ENCODE measurements at regions not wholly inside any gene's neighbourhood (a gene's known extent, or its start where the extent isn't known, plus 50 kb on each side); places are given as distances from the start of the nearest gene placed in this dataset.

- Histone ChIP-seq H3K9ac (ENCODE audit: insufficient read length, low read depth) (no peak overlapping the region), H3K36me3 (ENCODE audit: insufficient read depth, insufficient read length, low read length) (no peaks in the 10 kb centered on the region), H3K27me3 (ENCODE audit: insufficient read depth, insufficient read length) (no peaks in the 10 kb centered on the region), H3K4me1 (ENCODE audit: insufficient read depth, insufficient read length) (no peaks in the 10 kb centered on the region), H3K4me3 (ENCODE audit: insufficient read length, low read depth) (no peak overlapping the region), H3K9me3 (ENCODE audit: insufficient read depth, low read length) (no peaks in the 10 kb centered on the region)
- TF ChIP-seq ZNF274 (IDR thresholded peaks at IDR 0.05; ENCODE audit: low read depth, low read length) (no peak), YY1 (IDR thresholded peaks at IDR 0.05; ENCODE audit: insufficient read depth, insufficient read length) (no peak), SUZ12 (IDR thresholded peaks at IDR 0.05; ENCODE audit: extremely low read depth, insufficient read depth, insufficient read length) (no peak)
- DNase-seq (ENCODE audit: low read depth, low spot score), result no peak
Measured at GRCh38 chr3:124078953-124079911, 87.3 kb upstream of the ROPN1 start.

- no peaks in the 10 kb centered on the region for H3K27me3 ChIP-seq (ENCODE audit: insufficient read depth, insufficient read length)
- no peaks in the 10 kb centered on the region for H3K36me3 ChIP-seq (ENCODE audit: insufficient read depth, insufficient read length, low read length)
- H3K9ac ChIP-seq (ENCODE audit: insufficient read length, low read depth), result no peak overlapping the region
- no peaks in the 10 kb centered on the region for H3K9me3 ChIP-seq (ENCODE audit: insufficient read depth, low read length)
- DNase-seq (ENCODE audit: low read depth, low spot score), result no peak
- H3K4me3 ChIP-seq (ENCODE audit: insufficient read length, low read depth), result no peak overlapping the region
- TF ChIP-seq ZNF274 (IDR thresholded peaks at IDR 0.05; ENCODE audit: low read depth, low read length) (no peak), SUZ12 (IDR thresholded peaks at IDR 0.05; ENCODE audit: extremely low read depth, insufficient read depth, insufficient read length) (no peak), YY1 (IDR thresholded peaks at IDR 0.05; ENCODE audit: insufficient read depth, insufficient read length) (no peak)
- no peaks in the 10 kb centered on the region for H3K4me1 ChIP-seq (ENCODE audit: insufficient read depth, insufficient read length)
Measured at GRCh38 chr3:124079912-124080276, 88.0 kb upstream of the ROPN1 start.

- no peaks in the 10 kb centered on the region for H3K36me3 ChIP-seq (ENCODE audit: insufficient read depth, insufficient read length, low read length)
- TF ChIP-seq ZNF274 (IDR thresholded peaks at IDR 0.05; ENCODE audit: low read depth, low read length) (no peak), SUZ12 (IDR thresholded peaks at IDR 0.05; ENCODE audit: extremely low read depth, insufficient read depth, insufficient read length) (no peak), YY1 (IDR thresholded peaks at IDR 0.05; ENCODE audit: insufficient read depth, insufficient read length) (no peak)
- no peak overlapping the region for H3K9ac ChIP-seq (ENCODE audit: insufficient read length, low read depth)
- no peaks in the 10 kb centered on the region for H3K4me1 ChIP-seq (ENCODE audit: insufficient read depth, insufficient read length)
- no peaks in the 10 kb centered on the region for H3K9me3 ChIP-seq (ENCODE audit: insufficient read depth, low read length)
- DNase-seq (ENCODE audit: low read depth, low spot score), result no peak
- H3K4me3 ChIP-seq (ENCODE audit: insufficient read length, low read depth), result no peak overlapping the region
- no peaks in the 10 kb centered on the region for H3K27me3 ChIP-seq (ENCODE audit: insufficient read depth, insufficient read length)
Measured at GRCh38 chr3:124082343-124082742, 90.4 kb upstream of the ROPN1 start.

GRCh38 chr3:124084022-124084881, 92.3 kb upstream of the ROPN1 start:
- Histone ChIP-seq H3K27me3 (ENCODE audit: insufficient read depth, insufficient read length) (no peaks in the 10 kb centered on the region), H3K9me3 (ENCODE audit: insufficient read depth, low read length) (no peaks in the 10 kb centered on the region), H3K4me3 (ENCODE audit: insufficient read length, low read depth) (no peak overlapping the region), H3K4me1 (ENCODE audit: insufficient read depth, insufficient read length) (no peaks in the 10 kb centered on the region), H3K9ac (ENCODE audit: insufficient read length, low read depth) (no peak overlapping the region), H3K36me3 (ENCODE audit: insufficient read depth, insufficient read length, low read length) (no peaks in the 10 kb centered on the region)
- no peak for DNase-seq (ENCODE audit: low read depth, low spot score)
- TF ChIP-seq YY1 (IDR thresholded peaks at IDR 0.05; ENCODE audit: insufficient read depth, insufficient read length) (no peak), SUZ12 (IDR thresholded peaks at IDR 0.05; ENCODE audit: extremely low read depth, insufficient read depth, insufficient read length) (no peak), ZNF274 (IDR thresholded peaks at IDR 0.05; ENCODE audit: low read depth, low read length) (no peak)

GRCh38 chr3:124088801-124089200, 96.9 kb upstream of the ROPN1 start:
- TF ChIP-seq YY1 (IDR thresholded peaks at IDR 0.05; ENCODE audit: insufficient read depth, insufficient read length), result no peak
- no peak for TF ChIP-seq ZNF274 (IDR thresholded peaks at IDR 0.05; ENCODE audit: low read depth, low read length)
- no peak for TF ChIP-seq SUZ12 (IDR thresholded peaks at IDR 0.05; ENCODE audit: extremely low read depth, insufficient read depth, insufficient read length)

GRCh38 chr3:124089214-124089613, 97.3 kb upstream of the ROPN1 start:
- Histone ChIP-seq H3K4me1 (ENCODE audit: insufficient read depth, insufficient read length) (peaks cover 5% of the 10 kb centered on the region), H3K36me3 (ENCODE audit: insufficient read depth, insufficient read length, low read length) (no peaks in the 10 kb centered on the region), H3K4me3 (ENCODE audit: insufficient read length, low read depth) (no peak overlapping the region), H3K9ac (ENCODE audit: insufficient read length, low read depth) (no peak overlapping the region), H3K9me3 (ENCODE audit: insufficient read depth, low read length) (no peaks in the 10 kb centered on the region), H3K27me3 (ENCODE audit: insufficient read depth, insufficient read length) (no peaks in the 10 kb centered on the region)
- no peak for DNase-seq (ENCODE audit: low read depth, low spot score)
- TF ChIP-seq SUZ12 (IDR thresholded peaks at IDR 0.05; ENCODE audit: extremely low read depth, insufficient read depth, insufficient read length) (no peak), ZNF274 (IDR thresholded peaks at IDR 0.05; ENCODE audit: low read depth, low read length) (no peak), YY1 (IDR thresholded peaks at IDR 0.05; ENCODE audit: insufficient read depth, insufficient read length) (no peak)

More at GRCh38 chr3:124088801-124089200, 96.9 kb upstream of the ROPN1 start:
- H3K9ac ChIP-seq (ENCODE audit: insufficient read length, low read depth), result no peak overlapping the region
- no peaks in the 10 kb centered on the region for H3K9me3 ChIP-seq (ENCODE audit: insufficient read depth, low read length)
- no peaks in the 10 kb centered on the region for H3K36me3 ChIP-seq (ENCODE audit: insufficient read depth, insufficient read length, low read length)
- no peaks in the 10 kb centered on the region for H3K27me3 ChIP-seq (ENCODE audit: insufficient read depth, insufficient read length)
- DNase-seq (ENCODE audit: low read depth, low spot score), result no peak
- H3K4me3 ChIP-seq (ENCODE audit: insufficient read length, low read depth), result no peak overlapping the region
- H3K4me1 ChIP-seq (ENCODE audit: insufficient read depth, insufficient read length), result peaks cover 5% of the 10 kb centered on the region

- peaks cover 5% of the 10 kb centered on the region for H3K4me1 ChIP-seq (ENCODE audit: insufficient read depth, insufficient read length)
- no peak for DNase-seq (ENCODE audit: low read depth, low spot score)
- TF ChIP-seq SUZ12 (IDR thresholded peaks at IDR 0.05; ENCODE audit: extremely low read depth, insufficient read depth, insufficient read length) (no peak), YY1 (IDR thresholded peaks at IDR 0.05; ENCODE audit: insufficient read depth, insufficient read length) (no peak), ZNF274 (IDR thresholded peaks at IDR 0.05; ENCODE audit: low read depth, low read length) (no peak)
- H3K9me3 ChIP-seq (ENCODE audit: insufficient read depth, low read length), result no peaks in the 10 kb centered on the region
- no peaks in the 10 kb centered on the region for H3K36me3 ChIP-seq (ENCODE audit: insufficient read depth, insufficient read length, low read length)
- no peaks in the 10 kb centered on the region for H3K27me3 ChIP-seq (ENCODE audit: insufficient read depth, insufficient read length)
- H3K4me3 ChIP-seq (ENCODE audit: insufficient read length, low read depth), result no peak overlapping the region
- H3K9ac ChIP-seq (ENCODE audit: insufficient read length, low read depth), result no peak overlapping the region
Measured at GRCh38 chr3:124091716-124092115, 99.8 kb upstream of the ROPN1 start.
